ENCODE measurements at regions not wholly inside any gene's neighbourhood (a gene's known extent, or its start where the extent isn't known, plus 50 kb on each side); places are given as distances from the start of the nearest gene placed in this dataset.

DNA sequence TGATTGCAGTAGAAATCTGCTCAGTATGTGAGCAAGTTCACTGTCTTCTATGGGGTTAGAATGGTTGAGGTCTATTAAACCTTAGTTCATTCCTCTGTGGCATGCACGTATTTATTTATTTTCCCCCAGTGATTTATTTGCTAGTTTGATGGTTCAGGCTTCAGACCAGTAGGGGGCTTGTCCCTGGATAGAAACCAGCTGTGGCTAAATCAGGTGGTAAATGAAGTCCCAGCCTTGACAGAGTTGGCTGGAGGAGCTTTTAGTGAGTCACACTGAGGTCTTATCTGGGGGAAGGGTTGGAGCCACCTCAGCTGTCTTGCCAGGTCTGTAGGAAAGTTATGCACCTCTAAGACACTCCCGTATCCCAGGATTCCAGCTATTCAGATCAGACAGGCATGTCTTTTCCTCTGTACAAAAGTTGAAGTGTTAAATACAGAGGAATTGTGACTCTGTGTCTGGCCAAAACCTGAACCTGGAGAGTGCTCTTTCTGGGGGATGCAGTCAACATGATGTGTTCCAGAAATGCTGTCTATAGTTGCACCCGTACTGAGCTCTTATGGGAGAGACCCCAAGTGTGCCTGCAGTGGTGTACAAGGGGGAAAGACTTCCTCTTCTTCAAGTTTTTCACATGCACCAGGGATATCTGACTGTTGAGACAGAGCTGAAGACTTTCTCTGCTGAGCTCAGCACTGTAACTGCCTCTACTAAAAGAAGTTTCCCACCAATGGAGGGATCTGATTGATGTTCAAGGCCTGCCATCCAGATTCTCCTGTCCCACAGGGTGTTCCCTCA is 1322.1 kb downstream of the TMEM121 start:
- peak; percentile 82 for DNase-seq (ENCODE audit: low read depth)
- TF ChIP-seq, protein P1, sequence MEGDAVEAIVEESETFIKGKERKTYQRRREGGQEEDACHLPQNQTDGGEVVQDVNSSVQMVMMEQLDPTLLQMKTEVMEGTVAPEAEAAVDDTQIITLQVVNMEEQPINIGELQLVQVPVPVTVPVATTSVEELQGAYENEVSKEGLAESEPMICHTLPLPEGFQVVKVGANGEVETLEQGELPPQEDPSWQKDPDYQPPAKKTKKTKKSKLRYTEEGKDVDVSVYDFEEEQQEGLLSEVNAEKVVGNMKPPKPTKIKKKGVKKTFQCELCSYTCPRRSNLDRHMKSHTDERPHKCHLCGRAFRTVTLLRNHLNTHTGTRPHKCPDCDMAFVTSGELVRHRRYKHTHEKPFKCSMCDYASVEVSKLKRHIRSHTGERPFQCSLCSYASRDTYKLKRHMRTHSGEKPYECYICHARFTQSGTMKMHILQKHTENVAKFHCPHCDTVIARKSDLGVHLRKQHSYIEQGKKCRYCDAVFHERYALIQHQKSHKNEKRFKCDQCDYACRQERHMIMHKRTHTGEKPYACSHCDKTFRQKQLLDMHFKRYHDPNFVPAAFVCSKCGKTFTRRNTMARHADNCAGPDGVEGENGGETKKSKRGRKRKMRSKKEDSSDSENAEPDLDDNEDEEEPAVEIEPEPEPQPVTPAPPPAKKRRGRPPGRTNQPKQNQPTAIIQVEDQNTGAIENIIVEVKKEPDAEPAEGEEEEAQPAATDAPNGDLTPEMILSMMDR (conservative IDR thresholded peaks at IDR 0.05; ENCODE audit: low read depth, low read length): peak; percentile 73
- H3K4me3 ChIP-seq (ENCODE audit: low read depth, low read length): no peak overlapping the region

DNA sequence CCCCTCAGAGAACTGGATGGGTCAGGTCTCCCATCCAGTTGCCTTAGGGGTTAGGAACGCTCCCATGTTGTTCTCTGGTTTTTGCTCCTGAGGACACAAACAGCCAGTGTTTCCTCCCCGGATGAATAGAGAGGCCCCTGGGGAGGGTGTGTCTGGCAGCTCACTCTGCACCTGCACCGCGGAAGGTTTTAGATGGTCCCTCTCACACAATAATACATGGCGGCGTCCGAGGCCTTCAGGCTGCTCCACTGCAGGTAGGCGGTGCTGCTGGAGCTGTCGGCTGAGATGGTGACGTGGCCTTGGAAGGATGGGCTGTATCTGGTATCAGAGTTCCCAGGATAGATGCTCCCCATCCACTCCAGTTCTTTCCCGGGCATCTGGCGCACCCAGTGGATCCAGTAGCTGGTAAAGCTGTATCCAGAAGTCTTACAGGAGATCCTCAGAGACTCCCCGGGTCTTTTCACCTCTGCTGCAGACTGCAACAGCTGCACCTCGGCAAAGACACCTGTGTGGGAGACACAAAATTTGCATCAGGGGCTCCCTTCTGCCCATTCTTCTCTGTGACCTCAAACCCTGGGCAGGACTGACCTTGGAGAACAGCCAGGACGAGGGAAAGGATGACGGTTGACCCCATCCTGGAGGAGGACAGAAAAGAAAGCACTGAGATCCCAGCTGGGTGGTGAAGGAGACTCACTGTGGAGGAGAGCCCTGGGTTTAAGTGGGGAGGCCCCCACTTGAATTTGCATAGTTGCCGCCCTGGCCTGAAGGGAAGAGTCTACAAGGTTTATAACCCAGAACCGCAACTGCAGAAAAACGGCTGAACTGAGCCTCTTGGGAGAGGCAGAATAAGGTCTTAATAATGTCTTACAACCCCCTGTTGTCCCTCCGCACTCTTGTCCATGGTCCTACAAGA is 1324.8 kb downstream of the TMEM121 start:
- TF ChIP-seq, protein P1 (conservative IDR thresholded peaks at IDR 0.05; ENCODE audit: low read depth, low read length): no peak
- no peak overlapping the region for H3K4me3 ChIP-seq (ENCODE audit: low read depth, low read length)
- no peak for DNase-seq (ENCODE audit: low read depth)

DNA sequence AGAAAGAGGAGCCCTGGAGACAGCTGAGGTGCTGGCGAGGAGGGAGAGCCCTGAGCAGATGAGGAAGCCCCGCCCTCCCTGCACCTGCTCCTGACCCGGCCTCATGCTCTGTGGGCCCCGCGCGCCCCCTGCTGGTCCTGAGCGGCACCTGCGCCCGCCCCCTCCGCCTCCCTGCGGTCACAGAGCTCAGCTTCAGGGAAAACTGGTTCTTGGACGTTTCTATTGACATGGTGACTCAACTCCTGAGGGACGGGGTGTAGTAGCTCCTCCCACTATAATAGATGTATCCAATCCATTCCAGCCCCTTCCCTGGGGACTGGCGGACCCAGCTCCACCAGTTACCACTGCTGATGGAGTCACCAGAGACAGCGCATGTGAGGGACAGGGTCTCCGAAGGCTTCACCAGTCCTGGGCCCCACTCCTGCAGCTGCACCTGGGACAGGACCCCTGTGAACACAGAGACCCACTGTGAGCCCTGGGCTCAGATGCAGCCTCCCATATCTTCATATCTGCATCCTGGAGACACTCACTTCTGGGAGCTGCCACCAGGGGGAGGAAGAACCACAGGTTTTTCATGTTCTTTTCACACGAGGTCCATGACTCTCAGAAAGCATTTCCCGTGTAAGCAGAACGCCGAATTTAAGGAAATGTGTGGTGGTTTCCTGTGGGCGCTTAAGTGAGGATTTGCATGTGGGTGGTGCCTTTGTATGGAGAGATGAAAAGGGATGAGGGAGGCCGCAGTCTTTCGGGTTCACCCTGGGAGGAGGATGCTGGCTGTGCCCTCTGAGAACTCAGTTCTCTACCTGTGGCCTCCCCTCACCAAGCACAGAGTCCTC is 1346.4 kb downstream of the TMEM121 start:
- no peak overlapping the region for H3K4me3 ChIP-seq (ENCODE audit: low read depth, low read length)
- no peak for DNase-seq (ENCODE audit: low read depth)
- TF ChIP-seq, protein P1 (conservative IDR thresholded peaks at IDR 0.05; ENCODE audit: low read depth, low read length): peak; percentile 65

DNA sequence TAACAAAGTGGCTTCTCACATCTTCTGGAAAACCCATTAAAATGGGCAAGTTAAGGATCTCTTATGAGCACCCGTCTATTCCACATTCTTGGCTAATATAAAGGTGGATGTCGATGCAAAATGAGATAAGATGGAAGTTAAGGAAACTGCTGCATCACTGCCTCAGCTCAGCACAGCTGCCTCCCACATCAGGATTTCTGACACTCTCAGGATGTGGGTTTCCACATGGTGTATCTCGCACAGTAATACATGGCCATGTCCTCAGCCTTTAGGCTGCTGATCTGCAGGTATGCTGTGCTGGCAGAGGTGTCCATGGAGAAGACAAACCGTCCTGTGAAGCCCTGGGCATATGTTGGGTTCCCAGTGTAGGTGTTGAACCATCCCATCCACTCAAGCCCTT is 1348.0 kb downstream of the TMEM121 start:
- TF ChIP-seq, protein P1 (conservative IDR thresholded peaks at IDR 0.05; ENCODE audit: low read depth, low read length): no peak
- no peak for DNase-seq (ENCODE audit: low read depth)
- H3K4me3 ChIP-seq (ENCODE audit: low read depth, low read length): no peak overlapping the region

DNA sequence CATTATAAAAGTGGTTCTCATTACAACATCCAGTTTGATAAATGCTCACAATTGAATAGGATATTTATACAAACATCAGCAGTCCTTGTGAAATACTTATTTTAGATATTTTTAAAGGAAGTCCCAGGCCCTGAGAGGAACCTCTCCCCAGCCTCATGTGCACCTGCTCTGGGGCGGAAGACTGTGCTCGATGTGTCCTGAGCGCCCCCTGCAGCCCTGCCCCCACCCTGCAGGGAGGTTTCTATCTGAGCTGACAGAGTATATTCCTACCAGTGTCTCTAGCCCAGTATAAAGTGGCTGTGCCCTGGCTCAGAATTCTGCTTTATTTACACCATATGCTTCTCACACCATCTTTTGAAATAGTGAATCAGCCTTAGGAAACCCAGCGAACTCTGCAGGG is 1349.1 kb downstream of the TMEM121 start:
- H3K4me3 ChIP-seq (ENCODE audit: low read depth, low read length): no peak overlapping the region

DNA sequence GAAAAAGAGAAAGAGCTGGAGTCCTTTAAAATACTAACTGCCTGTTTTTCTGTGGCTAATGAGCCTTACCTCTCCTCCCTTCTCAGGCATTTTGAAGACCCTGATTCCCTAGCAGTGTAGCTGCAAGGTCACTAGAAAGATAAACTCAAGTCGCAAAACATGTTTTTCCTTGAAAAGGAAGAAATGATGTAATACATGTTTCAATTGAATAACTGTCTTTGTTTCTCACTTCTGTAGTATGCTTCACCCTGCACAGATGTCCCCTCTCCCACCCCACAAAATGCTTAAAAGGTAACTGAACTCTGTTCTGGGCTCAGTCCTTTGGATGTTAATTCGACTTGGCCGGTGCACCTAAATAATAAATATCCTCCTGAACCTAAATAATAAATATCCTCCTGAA is 1350.3 kb downstream of the TMEM121 start:
- TF ChIP-seq, protein P1 (conservative IDR thresholded peaks at IDR 0.05; ENCODE audit: low read depth, low read length): no peak
- DNase-seq (ENCODE audit: low read depth): no peak
- no peak overlapping the region for H3K4me3 ChIP-seq (ENCODE audit: low read depth, low read length)

More for the DNA sequence above, 1349.1 kb downstream of the TMEM121 start:
- TF ChIP-seq, protein P1 (conservative IDR thresholded peaks at IDR 0.05; ENCODE audit: low read depth, low read length): peak; percentile 54
- DNase-seq (ENCODE audit: low read depth): no peak
